GM21423 (cell line): ENCODE measurements at regions not wholly inside any gene's neighbourhood (a gene's known extent, or its start where the extent isn't known, plus 50 kb on each side); places are given as distances from the start of the nearest gene placed in this dataset.

Experiments
- ATAC-seq: cut with Tn5 transposase; IDR thresholded peaks from one replicate; pipeline ENCODE4 v1.9.1; 2021; ENCODE audit warnings: mild to moderate bottlenecking, moderate library complexity; ENCODE audit not compliant: unreplicated experiment

DNA sequence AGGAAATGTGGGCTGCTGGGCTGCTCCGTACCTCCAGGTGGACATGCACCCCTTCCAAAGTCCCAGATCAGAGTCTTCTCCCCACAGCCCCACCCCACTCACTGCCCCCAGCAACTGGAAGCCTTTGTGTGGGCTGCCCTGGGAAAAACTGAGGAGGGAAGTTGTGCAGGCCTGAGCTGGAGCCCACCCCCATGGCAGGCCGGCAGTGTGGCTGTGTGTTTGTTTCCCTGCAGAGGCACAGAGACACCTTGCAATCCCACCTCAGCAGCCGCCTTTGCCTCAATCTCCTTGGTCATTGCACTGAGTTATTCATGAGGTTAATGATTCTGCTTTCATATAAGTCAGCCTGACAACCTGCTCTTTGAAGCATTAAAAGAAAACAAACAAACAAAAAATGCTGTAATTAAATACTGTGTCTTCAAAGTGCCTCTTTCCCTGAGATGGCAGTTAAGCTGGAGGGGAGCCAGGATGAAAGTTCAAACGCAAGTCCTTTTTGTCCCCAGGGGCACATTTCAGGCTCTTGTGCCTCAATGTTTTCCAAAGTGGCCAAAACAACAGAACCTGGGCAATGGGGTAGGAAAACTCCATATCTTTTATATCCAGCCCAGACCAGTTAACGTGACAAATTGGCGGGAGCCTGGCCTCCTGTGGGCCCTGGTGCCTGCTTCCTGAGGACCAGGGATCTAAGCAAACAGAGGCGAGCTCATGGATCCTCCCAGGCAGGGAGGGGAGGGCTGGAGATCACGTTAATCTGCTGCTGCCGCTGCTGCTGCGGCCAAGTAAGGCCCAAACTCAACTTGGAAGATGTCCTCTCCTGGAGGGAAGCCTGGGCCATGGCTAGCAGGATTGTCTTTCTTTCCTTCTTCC, 51.9 kb upstream of the TSPAN11 start:
- no peak for ATAC-seq

DNA sequence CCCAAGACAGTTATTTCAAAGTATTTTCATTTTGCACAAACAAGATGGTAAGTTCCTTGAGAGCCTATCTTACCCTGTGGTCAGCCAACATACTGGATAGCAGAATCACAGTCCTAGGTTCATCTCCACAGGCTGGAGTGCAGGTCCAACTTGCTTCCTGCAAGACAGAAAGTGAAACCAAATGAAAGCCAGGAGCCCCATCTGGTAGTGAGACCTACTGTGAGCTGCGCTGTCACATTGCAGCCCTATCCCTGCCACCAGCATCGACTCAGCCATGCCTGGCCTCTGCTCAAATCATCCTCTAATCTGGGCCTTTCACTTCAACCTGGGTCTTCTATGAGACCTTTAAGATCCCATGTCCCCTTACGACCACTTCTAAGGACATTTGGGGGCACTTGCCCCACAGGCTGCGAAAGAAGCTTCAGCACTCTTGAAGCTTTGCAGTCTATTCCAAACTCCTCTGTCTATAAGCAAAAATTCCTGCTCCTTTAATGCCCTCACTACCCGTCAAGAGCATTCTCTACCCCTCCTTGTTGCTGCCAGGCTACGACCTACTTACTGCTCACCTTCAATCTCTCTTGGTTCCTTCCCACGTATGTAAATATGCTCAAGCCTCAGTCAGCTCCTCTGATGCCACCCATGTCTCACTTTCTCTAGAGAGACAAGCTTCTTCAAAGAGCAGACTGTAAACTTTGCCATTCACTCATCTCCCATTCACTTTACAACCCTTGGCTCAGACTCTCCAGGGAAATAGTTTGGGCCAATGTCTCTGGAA, 55.9 kb upstream of the TSPAN11 start:
- ATAC-seq, result no peak

DNA sequence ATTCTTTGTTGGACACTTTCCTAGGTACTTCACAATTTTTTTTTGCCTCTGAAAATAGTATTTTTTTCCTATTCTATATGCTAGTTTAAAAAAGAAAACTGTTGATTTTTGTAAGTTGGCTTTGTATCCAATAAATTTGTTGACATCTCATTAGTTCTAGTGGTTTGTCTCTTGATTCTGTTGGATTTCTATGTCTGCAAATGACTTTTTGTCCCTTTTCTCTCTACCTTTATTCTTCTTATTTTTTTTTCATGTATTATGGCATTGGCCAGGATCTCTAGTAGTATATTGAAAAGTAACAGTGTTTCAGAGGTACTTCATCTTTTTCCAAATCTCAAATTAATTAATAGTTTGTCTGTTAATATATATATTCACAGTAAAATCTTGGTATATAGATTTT, 59.1 kb upstream of the TSPAN11 start:
- no peak for ATAC-seq

DNA sequence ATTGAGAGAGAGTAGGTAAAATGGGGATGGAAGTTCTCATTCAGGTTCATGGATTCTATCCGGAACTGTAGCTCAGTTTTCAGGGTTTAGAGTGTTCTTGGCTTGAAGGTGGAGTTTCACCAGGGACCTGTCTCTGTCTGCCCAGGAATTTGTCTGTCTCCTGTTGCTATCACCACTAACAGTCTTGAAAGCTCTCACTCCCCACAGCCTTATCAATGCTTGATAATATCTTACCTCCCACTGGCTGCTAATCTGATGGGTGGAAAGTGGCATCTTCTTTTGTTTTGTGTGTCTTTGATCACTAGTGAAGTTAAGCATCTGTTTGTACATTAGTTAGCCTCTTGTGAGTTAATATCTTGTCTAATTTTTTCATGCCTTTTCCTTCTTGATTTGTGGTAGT, 60.3 kb upstream of the TSPAN11 start:
- no peak for ATAC-seq

DNA sequence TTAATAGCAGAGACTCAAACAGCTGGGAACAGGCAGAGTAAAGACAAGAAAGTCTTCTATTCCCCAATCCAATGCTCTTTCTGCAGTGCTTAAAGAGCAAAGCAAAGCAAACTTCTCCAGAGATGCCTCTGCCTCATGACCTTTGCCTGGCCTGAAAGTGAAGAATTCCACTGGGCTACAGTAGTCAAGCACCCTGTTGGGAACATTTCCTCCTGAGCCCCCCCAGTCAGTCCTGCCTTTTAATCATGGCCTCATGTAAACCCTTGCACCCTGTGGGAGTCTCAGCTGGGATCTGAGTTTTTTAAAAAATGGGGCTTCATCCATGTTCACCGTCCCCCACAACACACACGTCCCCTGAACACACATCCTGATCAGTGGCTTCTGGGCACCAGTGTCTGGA, 62.7 kb upstream of the TSPAN11 start:
- ATAC-seq, result no peak

DNA sequence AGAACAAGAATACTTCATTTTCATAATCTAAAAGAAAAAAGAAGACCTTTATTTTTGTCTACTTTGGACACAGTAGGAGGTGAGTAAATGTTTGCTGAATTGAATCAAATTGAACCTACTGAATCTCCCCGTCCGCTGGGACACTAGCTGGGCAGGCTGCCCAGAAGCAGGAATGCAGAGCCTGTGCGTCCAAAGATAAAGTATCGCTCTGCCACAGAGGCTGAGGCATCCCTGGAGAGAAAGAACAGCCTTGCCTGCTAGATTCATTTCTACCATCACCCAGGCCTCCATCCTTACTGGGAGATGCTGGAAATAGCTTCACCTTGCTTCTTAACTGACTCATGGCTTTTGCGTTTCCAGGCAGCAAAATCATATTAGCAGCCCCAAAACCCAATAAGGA, 64.1 kb upstream of the TSPAN11 start:
- no peak for ATAC-seq

DNA sequence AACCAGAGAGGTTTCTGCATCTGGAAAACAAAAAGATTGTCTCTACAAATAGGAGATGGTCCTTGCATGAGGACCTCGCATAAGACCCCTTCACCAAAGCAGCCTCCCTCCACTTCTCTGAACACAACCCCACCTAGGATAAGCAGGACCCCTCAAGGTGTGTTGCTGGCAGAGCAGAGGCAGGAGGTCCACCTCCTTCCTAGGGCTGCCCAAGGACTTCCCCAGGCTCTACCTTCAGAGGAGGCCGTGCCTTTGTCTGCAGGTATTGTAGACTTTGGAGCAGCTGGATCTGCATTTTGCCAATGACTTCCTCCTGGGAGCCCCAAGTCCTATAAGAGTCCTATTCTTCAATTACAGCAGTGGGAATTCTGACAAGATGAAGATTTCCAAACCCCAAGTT, 67.3 kb upstream of the TSPAN11 start:
- no peak for ATAC-seq

DNA sequence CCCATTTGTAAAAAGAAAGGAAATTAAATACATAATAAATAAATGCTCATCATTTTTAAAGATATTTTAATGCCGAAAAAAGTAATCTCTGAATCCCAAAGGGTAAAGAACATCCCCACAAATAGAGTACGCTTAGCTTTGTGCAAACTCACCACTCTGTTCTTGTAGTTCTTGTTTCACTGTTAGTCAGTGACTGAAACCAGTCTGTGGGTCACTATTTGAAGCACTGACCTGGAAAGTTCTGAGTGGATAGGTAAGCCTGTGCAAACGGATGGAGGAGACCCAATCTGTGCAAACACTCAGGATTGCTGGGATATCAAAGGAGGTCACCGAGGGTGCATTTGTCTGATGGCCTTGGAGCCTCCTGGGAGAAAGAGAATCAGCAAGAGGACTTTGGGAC, 68.1 kb upstream of the TSPAN11 start:
- ATAC-seq, result no peak

DNA sequence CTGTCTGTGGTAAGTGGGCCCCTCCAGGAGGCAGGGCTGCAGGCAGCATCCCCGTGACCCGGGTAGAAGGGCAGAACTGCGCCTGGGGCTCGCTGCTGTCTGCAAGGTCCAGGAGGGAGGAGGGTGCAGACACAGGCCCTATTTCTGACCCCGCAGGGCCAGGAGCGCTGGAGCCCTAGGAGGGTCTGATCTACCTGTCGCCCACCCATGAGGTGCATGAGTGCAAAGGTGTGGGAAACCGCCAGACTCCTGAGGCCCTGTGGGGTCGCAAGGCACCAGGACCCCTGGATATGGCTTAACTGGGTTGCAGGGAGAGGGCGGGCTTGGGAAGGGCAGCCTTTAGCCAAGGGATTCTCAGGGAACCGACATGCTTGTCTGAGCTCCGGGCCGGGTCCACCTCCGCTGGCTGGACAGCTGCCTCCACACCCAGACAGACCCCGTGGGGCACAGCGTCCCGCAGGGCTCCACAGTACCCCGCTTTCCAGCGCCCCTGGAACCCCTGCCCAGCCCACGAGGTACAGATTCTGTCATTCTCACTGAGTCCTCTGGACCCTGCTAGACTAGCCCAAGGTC, 72.9 kb upstream of the TSPAN11 start:
- no peak for ATAC-seq

DNA sequence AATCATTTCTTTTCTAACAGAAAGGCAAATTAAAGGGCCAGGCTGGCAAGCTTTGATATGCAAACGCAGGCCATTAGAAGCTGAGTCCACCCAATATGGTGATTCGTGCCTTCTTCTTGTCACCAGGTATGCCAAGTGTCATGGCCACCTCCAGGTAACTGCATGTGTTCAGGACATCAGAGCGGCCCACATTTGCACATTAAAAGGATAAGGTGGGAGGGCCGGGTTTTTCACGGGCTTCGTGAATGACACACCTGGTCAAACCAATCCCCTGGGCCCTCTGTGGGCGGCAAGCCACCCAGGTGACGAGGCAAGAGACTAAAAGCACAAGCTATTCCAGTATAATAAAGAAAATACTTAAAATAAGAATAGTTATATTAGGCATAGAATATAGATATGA, 75.9 kb upstream of the TSPAN11 start:
- no peak for ATAC-seq

DNA sequence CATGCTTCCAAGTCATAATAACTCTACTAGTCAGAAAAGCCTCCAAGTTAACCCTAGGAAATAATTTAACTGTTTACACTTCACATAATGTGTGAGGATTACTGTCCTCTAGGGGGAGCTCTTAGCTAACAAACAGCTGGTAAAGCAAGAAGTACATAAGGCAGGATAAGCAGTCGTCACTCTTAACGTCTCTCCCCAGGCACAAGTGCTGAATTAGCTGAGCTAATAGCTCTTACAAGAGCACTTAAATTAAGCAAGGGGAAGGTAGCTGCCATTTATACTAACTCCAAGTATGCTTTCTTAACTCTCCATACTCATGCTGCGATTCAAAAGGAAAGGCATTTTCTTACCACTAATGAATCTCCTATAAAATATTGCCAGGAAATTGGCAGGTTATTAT, 79.3 kb upstream of the TSPAN11 start:
- ATAC-seq, result no peak

DNA sequence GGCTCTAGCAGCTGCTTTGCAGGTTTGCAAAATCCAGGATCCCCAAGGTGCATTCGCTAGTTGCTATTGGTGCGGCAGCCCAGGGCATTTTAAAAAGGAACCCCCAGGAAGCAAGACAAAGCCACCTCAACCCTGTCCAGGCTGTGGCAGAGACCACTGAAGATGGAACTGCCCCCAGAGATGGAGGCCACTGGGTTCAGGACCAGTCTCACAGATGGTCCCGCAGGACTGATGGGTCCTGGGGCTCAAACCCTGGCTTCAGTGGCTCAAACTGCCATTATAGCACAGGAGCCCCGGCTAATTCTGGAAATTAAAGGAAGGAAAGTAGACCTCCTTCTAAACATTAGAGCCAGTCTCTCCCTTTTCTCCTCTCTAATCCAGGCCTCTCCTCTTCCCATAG, 79.8 kb upstream of the TSPAN11 start:
- ATAC-seq, result no peak

DNA sequence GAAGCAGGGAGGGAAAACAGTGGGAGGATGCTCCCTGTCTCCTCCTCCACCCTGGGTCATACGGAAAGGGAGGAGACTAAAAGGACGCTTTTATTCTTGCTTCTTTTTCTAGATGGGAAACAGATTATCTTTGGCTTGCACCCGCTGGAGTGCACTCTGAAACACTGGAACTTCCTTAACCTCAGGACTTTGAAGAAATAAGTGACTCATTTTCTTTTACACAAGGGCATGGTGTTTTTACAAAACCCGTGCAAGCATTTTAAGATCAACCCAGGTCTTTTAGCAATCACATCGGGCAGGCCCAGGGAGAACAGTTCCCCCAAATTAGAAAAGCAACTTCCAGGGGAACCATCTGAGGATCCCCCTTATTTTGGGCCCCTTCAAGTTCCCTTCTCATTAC, 80.9 kb upstream of the TSPAN11 start:
- ATAC-seq, result no peak

DNA sequence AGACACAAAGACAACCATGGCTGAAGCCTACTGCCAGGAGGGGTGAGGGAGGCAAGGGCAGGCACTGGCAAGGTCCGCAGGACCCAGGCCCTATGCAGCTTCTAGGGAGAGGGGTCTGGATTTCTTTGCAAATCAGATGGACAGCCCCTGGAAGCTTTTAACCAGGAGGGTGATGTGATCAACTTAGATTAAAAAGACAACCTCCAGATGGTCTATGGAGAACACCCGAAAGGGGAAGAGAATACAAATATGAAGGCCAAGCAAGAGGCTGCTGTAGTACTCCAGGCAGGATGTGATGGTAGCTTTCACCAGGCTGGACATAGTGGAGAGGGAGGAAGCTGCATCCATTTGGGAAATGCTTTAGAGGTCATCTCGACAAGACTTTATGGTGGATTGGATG, 83.3 kb upstream of the TSPAN11 start:
- ATAC-seq, result no peak

DNA sequence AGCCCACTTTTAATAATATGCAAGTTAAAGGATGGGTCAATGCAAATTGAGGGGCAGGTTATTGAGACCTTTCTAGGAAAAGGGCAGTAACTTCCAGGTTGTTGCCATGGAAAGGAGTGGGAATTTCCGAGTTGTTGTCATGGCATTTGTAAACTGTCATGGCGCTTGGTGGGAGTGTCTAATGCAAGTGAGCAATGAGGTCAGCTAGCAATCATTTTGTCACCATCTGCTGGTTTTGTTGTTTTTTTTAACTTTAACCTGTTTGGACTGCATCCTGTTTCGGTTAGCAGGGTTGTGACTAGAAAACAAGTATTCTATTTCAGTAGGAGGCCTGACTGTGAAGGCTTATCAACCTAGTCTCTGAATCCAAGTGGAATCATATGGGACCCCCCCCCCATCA, 85.8 kb upstream of the TSPAN11 start:
- no peak for ATAC-seq

DNA sequence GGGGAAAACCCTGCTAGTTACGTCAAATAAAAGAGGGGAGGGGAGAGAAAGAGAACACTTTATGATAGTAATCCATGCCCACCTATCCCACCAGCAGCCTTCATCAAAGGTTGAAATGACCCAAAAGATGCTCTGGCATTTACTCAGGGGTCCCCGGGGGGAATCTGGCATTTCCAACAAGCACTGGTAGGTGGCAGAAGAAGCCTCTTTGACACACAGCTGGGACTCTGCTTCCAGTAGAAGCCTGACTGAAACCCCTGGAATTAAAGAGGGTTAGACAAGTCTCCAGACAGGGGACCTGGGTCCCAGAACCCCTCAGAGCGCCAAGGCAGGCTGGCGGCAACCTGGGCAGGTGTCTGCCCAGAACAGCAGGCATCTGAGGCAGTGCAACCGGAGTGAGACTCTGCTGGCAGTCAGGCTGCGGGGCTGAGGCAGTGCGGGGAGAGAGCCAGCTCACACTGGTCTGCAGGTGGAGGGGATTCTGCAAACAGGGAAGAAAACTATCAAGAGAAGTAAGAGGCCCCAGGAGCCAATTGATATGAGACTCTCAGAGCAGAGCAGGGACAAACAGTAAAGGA, 85.0 kb upstream of the CAPRIN2 start:
- no peak for ATAC-seq

DNA sequence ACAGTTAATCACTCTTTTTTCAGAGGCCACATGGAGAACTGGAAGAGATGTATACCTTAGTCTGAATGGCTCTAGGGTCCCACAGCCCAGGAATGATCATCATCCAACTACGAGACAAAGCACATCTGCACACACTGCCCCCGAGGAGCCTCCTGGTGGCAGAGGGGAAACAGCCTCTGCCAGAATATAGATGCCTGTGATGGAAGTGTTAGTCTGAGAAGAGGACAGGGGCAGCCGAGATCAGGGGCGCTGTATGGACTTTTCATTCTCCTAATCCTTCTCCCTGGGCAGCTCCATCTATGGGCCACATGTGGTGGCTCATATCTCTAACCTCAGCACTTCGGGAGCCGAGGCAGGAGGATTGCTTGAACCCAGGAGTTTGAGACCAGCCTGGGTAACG, 82.8 kb upstream of the CAPRIN2 start:
- ATAC-seq, result no peak

DNA sequence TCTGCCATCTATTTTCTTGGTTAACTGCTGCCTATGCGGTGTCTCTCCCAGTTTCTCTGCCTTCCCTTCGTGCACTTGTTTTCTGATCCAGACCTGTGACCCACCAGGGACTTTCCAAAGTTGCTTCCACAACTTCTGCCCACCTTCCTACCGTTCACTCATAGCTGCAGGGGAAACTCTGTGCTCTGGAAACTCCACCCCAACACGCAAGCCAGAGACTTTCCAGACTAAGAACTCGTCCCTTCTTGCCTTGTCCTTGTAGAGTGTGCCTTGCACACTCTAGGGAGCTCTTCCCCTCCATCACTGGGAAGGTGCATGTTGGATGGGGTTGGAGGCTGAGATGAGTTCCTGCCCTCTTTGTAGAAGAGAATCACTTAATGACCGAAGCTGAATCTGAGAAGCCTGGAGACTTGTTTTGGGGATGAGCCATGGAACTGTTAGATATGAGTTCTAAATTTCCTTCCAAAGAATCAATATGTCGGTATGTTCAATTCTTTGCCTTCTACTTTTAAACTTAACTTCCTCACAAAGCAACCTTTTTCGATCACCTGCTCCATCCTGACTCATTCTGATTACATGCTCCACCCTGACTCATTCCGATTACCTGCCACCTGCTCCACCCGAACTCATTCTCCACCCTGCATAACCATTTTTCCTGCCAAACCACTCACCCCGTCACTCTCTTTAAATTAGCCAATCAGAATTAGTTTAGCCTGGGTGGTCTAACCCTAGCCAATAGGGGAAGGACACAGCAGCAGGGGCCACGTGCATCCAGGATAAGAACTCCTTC, 82.1 kb upstream of the CAPRIN2 start:
- no peak for ATAC-seq

DNA sequence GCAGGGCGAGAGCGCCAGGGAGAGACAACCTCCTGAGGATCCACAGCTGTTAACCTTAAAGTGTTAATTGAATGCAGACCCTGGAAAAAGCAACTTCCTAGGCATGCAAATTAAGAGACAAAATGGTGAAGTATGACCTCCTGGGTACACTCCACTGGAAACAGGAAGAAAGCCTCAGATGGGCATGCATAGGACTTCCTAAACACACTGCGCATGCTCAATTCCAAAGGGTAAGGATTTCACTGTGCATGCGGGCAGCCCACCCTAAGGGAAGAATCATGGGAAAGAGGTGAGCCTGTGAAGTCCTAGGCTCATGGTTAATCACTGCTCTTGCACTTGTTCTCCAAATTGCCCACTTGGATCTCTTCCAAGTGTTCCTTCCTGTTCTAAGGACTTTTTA, 80.5 kb upstream of the CAPRIN2 start:
- ATAC-seq, result no peak

DNA sequence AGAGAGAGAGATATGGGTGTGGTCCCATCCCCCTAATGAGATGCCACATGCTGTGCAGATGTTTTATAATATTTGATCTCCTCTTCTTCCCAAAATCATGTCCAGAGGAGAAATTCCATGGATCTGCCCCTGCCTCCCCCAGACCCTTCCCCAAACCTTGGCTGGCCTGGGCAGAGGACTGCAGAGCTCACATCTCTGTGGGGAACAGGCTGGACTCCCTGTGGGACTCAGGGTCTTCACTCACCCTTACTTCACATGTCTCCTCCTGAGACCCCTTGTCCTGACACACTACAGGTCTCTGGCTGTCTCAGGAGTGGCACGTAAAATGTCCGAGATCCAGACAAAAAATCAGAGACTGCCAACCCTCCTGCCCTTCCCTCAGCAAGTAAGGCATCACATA, 76.0 kb upstream of the CAPRIN2 start:
- ATAC-seq, result no peak

DNA sequence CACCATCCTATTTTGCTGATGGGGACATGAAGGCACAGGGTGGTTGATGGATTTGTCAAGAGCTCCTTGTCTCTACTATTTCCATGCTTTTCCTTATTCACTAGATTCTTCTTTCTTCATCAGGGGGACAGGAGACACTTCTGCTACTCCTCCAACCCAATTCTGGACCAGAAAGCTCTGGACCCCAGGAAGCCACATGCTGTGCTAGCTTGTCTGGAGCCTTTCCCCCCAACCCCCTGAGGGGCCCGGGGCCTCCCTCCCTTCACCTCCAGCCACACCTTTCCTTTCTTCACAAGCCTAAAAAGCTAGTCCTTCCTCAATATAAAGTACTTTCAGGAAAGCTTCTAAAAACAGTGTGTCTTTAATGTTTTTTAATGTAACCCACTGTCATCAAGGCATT, 75.1 kb upstream of the CAPRIN2 start:
- ATAC-seq, result no peak
